ENCODE measurements at regions not wholly inside any gene's neighbourhood (a gene's known extent, or its start where the extent isn't known, plus 50 kb on each side); places are given as distances from the start of the nearest gene placed in this dataset.
"Not testable (repeated sequence)": the region's sequence is repeated elsewhere in the genome, so short reads cannot be mapped to it uniquely, and the experiment has no call there.

DNA sequence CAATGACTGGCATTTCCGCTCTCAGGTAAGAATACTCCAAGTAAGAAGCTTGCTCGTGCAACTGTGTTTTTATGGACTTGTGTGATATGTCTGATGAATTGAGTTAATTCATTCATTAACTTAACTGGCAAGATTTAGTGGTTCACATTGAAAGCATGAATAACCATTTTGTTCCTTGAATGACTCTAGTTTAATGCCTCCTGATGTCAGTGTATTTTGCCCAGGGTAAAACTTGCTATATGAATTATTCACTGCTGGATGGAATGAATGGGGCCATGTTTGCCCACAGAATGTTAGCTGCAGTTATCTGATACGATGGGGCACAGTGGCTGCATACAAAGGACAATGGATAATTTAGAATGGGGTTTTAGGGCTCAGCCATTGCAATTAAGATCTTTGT, 124.1 kb downstream of the ZNF365 start:
- DNase-seq (ENCODE audit: low read depth): no peak

DNA sequence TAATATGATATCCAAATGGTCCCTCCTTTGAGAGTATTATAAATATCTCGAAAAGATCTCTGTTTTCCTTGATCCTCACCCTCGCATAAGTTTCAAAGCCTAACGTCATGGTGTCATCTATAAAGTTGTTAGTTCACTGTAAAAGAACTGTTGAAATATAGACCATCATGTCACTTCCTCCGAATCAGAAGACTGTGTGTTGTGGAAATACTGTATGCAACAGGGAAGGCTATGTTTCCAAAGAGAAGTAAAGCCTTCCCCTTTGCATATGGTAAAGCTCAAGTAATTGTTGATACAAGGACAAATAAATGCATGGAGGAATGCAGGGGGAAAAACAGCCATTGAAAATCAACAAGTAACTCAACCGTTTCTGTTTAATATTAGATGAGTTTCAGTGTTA, 125.9 kb downstream of the ZNF365 start:
- not testable (repeated sequence) for DNase-seq (ENCODE audit: low read depth)

DNA sequence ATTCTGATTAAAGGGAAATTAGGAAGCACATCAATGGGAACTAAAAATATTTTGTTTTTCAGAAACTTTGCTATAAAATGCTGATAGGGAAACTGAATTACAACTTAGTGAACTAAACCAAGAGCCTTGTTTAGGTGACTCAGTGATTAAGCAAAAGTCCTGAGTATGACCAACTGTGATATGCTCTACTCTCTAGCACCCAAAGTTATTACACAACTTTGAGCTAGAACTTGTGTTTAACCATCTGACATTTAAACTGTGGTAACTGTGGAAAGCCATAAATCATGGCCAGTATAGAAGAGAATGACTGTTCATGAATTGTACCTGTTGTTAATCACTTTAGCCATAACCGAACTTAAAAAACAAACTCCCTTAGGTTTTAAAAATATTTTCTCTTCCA, 127.4 kb downstream of the ZNF365 start:
- DNase-seq (ENCODE audit: low read depth): no peak

DNA sequence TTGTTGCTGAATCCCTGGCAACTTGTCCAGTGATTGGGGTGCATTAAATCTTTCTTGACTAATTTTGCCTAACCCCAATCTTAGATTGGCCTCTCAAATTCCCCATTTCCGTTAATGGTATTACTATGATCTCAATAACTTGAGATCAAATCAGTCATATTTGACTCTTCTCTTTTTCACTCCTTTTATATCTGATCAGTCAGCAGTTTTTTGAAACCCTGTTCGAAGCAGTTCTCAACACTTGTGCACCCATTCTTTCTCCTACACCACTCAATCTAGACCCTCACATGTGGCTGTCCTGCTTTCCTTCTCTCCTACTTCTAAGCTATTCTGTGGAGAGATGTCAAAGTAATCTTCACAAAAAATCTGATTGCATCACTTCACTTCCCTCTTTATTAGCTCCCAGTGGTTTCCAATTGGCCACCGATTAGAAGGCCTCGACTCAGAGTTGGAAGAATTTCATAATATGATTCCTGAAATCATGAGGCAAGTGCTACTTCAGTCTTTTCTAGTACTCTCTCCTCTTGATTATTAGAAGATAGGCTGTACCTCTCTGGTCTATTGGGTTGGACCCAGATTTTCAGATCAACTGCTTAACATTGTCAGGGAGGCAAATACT, 128.9 kb downstream of the ZNF365 start:
- no peak for DNase-seq (ENCODE audit: low read depth)

DNA sequence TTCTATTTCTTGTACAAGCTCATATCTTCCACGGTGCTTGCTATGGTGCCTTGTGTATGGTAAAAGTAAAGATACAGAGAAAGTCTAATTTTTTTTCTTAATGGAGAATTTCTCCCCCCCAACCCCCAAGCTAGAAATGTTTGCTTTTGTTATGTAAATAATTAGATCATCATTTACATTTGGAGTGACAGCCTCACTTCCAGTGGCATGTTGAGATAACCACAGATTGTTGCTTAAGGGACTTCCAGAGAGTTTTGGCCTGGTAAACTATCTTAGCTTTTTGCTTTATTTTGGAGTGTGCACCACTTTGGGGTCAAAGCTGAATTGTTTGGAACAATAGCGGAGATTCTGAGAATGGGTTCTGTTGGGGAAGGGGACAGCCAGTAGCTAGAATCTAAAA, 129.7 kb downstream of the ZNF365 start:
- no peak for DNase-seq (ENCODE audit: low read depth)

DNA sequence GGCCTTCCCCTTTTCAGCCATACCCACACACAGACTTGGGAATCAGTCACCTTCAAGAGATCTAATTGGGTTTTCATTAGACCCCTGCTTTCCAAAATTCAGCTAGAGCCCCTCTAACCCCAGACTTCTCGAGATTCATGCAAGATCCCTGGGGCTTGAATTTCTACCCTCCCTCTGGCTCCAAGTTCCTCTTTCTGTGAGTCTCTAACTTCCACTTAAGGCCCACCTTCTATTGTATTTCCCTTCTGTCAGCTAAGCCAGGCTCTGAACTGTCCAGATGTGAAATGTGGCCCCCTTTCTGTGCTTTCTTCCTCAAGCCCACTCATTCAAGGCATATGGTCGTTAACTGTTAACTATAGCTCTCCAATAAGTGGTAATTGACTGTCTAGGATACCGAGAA, 132.2 kb downstream of the ZNF365 start:
- no peak for DNase-seq (ENCODE audit: low read depth)

DNA sequence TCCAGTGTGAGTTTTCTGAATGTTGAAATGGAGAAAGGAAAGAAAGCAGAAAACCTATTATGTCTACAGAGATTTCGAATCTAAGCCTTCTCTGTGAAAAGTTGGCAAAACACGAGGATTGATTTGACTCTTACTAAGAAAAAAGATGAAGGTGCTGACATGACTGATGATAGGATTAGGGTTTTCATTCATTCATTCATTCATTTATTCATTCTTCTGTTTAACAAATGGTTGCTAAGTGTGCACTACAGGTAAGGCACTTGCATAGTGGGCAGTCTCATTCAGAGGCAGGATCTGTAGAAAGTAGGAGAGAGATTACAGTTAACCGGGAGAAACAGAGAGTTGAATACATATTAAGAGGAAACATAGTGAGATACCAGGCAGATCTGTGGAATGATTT, 137.1 kb downstream of the ZNF365 start:
- no peak for DNase-seq (ENCODE audit: low read depth)

DNA sequence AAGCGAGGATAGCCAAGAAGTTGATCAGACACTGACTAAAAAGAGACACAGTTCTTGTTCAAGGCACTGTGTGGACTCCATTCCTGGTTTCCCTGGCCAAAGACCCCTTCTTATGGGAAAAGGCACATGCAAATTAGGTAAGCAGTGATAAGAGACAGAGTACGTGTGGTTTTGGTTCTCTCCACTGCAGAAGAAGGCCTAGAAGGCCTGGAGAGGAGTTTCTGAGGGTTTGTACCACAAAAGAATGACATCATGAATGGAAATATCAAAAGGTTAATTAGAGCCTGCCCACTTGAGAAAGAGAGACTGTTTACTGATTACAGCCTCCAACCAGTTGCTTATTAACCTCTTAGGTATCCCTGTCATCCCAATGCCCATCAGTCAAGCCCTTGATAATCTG, 137.5 kb downstream of the ZNF365 start:
- no peak for DNase-seq (ENCODE audit: low read depth)

DNA sequence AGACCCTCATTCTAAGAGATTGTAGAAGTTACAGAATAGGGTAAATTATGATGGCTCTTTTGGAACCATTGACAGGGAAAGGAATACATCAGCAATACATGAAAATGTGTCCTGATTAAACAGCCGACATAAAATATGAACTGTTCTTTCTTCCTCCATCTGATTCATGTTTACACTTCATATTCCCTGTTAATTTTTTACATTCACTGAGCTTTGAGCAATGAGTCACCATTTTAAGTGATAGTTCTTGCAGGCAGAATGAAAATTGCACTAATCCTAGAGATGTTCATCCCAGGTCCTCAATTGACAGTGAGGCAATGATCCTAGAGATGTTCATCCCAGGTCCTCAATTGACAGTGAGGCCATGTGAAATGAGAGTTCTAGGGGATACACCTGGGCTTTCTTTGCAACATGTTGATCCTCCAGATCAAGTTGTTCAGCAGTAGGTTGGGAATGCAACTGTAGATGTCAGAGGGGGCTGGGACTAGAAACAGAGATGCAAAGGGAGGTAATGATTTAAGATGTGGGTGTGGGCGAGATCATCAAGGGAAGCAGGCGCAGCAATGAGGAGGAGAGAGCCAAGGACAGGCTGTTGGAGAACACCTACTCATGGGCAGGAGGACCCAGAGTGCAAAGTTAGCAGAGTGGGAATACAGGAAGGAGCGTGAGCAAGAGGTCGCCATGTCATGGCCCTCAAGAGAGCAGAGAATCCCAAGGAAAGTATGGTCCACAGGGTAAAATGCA, 138.7 kb downstream of the ZNF365 start:
- no peak for DNase-seq (ENCODE audit: low read depth)

DNA sequence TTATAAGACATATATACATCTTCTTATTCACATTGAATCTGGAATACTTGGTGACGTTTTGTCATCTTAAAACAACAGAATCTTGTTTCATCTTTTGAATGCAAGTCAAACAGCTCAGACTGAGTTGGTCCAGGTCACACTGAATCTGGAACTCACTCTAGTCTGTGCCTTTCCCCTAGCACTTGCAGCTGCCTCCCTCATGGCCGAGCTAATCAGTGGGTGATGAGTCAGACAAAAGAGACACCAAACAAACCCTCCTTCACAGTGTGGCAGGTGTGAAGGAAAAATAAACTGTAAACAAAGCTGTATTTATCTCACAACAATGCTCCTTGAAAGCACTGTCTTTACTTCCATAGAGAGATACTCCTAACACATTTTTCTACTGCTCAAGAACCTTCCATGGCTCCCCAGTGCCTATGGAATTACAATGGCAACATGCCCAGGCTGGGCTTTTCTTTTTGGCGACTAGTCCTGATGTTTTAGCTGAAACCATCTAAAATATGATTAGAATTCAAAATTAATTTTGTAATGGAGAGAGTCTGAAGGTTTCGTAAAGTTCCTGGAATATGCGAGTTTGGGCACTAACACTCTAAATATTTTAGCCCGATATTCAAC, 140.0 kb downstream of the ZNF365 start:
- no peak for DNase-seq (ENCODE audit: low read depth)

DNA sequence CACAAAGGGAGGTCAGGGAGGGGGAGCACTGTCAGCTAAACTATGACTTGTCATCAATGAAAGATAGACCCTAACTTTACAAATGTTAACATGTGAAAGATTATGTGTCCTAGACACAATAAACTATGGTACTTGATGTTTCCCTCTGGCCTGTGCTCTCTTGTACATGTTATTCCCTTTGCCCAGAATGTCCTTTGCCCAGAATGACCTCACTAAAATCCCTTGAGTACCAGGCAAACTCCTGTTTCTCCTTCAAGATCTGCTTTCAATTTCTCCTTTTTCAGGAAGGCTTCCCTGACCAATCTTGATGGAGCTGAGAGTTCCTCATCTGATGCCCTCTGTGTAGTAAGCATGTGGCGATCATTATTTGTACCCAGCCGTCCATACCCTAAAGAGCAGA, 143.1 kb downstream of the ZNF365 start:
- DNase-seq (ENCODE audit: low read depth): no peak

DNA sequence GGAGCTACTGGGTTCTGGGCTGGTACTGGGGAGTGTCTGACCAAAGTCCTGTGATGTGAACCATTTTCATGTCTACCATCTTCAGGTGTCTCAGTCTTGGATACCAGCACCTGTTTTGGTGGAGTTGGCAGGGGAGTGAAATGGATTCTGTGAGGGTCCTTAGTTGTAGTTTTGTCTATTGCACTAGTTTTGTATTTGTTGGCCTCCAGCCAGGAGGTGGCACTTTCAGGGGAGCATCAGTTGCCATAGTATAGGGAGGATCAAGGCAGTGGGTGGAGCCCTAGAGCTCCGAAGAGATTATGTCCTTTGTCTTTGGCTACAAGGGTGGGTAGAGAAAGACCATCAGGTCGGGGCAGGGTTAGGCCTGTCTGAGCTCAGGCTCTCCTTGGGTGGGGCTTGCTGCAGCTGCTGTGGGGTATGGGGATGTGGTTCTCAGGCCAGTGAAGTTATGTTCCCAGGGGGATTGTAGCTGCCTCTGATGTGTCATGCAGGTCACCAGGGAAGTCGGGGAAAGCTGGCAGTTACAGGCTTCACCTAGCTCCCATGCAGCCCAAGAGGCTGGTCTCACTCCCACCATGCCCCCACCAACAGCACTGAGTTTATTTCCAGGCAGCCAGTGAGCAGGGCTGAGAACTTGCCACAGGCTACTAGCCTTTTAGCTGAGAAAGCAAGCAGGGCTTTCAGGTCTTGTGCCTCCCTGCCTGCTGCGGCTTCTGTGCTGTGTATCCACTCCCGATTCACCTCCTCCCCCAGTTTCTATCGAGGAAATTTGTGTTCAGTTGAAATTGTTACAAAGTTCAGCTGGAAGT, 153.1 kb downstream of the ZNF365 start:
- DNase-seq (ENCODE audit: low read depth): no peak

DNA sequence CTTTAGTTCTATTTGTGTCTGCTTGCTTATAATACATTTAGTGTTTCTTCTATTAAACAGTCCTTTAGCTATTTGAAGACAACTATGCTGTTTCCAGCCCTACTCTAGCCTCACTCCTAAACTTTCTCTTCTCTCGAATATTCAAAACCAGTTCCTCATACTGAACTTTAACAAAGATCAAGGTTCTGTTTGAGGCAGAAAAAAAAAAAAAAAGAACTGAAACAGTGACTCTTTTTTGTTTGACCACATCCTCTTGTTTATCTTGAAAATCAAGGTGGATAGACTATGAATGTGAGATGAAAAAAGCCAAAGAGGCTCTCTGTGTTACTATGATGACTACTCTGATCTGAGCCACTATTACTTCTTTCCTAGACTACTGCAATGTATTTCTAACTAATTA, 154.3 kb downstream of the ZNF365 start:
- no peak for DNase-seq (ENCODE audit: low read depth)

DNA sequence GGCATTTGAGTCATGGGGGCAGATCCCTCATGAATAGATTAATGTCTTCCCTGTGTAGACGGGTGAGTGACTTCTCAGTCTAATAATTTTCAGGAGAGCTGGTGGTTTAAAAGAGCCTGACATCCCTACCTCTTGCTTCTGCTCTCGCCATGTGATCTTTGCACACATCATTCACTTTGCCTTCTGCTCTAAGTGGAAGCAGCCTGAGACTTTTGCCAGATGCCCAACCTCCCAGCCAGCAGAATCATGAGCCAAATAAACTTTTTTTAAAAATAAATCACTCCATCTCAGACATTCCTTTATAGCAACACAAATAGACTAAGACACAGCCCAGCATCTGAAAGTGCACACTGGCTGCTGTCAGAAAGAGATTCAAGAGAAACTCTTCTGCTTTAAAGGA, 155.2 kb downstream of the ZNF365 start:
- DNase-seq (ENCODE audit: low read depth): no peak

DNA sequence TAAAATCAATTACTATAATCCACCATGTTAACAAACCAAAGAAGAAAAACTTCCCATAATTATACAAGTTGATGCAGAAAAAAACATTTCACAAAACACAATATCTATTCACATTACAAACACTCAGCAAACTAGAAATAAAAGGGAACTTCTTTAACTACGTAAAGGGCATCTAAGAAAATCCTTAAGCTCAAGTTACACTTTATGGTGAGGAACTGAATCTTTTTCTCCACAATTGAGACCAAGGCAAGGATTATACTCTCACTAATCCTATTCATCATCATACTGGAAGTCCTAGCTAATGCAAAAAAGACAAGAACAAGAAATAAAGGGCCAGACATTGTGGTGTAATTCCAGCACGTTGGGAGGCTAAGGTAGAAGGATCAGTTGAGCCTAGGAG, 159.9 kb downstream of the ZNF365 start:
- DNase-seq (ENCODE audit: low read depth): no peak

DNA sequence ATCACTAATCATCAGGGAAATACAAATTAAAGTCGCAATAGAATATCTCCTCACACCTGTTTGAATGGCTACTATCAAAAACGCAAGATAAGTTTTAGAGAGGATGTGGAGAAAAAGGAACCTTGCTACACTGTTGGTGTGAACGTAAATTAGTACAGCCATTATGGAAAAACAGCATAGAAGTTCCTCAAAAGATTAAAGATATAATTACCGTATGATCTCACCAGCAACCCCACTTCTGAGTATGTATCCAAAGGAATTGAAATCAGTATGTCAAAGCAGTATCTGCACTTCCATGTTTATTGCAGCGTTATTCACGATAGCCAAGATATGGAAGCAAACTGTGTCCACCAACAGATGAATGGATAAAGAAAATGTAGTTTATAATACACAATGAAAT, 164.4 kb downstream of the ZNF365 start:
- DNase-seq (ENCODE audit: low read depth): no peak

DNA sequence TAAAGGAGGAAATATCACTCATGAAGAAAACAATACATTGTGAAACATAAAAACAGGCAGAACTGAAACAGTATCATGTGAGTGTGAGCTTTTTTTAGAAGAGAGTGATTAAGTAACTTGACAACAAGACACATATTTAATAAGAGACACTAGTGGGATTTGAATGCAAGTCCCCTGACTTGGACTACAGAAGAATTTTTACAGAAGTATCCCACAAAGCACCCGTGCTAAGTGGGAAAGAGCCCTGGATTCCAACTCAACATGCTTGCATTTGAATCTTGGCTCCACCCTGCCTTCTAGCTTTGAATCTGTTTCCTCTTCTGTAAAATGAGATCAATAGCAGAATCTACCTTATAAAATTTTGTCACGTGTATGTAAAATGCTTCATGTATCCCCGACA, 166.2 kb downstream of the ZNF365 start:
- no peak for DNase-seq (ENCODE audit: low read depth)

DNA sequence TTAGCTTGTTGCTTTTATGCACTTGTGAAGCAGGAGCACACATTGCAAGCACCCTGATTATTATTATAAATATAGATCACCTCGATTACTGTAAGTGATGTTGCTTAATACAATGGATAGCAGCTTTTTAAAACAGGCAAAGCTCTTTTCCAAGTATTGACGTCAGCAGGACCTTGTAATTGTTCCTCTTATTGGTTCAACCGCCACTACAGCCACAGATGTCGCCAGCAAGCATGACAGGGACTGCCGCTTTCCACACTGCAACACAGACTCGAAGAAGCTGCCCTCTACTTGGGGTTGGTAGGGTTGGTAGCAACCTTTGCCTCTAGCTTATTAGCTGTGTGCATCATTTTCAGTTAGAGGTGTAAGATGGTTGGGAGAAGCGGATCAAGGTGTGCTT, 167.6 kb downstream of the ZNF365 start:
- no peak for DNase-seq (ENCODE audit: low read depth)

DNA sequence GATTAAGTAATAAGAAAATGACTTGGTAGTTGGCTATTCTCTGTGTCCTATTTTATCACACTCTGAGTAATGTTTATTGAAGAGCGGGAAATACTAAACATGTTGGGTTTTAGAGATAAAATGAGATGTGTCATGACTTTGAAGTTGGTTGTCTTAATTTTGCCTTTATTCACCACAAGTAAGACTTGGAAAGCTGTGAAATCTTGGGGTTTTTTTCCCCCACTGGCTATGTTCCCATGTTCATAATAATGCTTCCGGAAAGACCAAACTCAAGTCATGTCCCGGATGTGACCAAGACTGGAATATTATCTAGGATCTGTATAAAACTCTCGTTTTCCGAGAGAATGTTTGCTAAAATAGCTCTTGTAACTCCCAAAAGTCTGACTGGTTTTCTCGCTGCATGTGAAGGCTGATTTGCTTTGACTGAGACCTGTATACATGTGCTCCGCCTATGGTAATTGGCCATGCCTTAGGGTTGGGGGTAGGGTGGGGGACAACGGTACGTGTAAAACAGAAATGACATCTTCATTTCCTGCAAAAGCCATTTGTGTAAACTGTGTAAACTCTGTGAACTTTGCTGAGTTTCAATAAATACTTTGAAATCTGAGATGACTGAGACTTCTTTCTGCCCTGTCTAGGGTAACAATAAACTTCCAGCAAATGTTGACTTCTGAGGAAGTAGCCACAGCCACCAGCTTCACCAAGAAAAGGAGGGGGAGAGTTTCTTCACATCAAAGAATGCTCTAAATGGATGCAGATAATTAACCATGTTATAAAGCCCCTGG, 169.6 kb downstream of the ZNF365 start:
- no peak for DNase-seq (ENCODE audit: low read depth)

DNA sequence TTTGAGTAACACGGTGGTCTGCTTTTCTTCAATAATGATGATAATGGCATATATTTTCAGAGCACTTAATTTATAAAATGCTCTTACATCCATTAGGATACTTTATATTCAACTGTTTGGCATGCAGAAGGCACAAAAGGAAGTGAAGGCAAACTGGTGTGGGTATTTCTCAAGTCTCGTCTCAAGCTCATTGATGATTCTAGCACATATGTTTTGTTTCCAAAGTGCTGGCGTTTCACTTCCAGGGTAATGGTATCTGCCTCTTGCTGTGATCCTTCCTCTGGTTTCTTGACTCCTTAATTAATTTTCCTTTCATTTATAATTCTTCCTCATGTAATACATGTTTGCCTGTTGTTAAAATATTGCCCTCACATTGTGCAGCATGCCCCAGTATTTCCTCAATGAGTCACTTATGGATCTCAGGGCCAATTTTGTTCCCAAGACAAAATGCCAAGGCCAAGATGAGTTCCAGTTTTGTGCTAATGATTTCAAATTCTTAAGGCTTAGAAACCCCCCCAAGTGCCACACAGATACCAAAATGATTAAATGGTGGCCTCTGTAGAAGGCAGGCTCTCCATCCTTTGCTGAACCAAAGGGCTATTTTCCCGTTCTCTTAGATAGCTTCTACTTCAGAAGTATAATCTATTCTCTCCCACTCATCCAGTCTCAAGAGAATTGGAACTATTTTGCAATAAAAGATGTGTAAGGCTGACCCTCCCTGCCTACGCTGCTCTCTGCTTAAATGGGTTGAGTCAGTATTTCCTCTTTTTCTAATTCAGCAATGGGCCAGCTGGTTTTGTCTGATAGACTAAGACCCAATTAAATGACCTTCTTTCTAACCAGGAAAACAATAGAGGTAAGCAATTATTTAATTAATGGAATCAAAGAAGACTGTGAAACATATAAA, 171.2 kb downstream of the ZNF365 start:
- DNase-seq (ENCODE audit: low read depth): no peak

DNA sequence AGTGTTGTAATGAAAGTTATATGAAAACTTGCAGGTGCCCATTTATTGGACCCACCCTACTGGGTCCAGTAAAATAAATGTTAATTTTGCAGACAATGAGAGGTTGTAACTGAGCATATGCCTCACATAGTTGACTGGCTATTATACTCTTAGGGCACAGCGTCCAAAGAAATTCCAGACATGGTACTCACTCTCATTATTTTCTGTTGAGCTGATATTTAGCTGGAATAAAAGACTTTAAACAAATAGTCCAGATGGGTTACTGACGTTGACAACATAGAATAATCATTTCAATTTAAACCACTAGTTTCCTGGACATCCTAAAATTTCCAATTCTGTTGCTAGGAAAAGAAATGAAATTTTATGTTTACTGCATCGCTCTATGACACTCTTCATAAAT, 174.5 kb downstream of the ZNF365 start:
- DNase-seq (ENCODE audit: low read depth): no peak
